Common myeloid progenitor, CD34-positive (primary cell): ENCODE measurements at regions not wholly inside any gene's neighbourhood (a gene's known extent, or its start where the extent isn't known, plus 50 kb on each side); places are given as distances from the start of the nearest gene placed in this dataset.
A peak's percentile ranks its signal among the peaks of the same experiment; 100 is the strongest.
"Not testable (repeated sequence)": the region's sequence is repeated elsewhere in the genome, so short reads cannot be mapped to it uniquely, and the experiment has no call there.

ENCODE experiments used
- CTCF ChIA-PET: fragments of 350-600 bp; sonication (Branson Sonifier 250); formaldehyde crosslinking; loops from one replicate; lab custom pipeline; 2021; ENCODE audit warnings: antibody characterized with exemption; lab: Charles Lee
- POLR2A ChIA-PET: fragments of 350-600 bp; sonication (Branson Sonifier 250); formaldehyde crosslinking; loops from one replicate; lab custom pipeline; 2021; ENCODE audit warnings: antibody characterized with exemption; lab: Charles Lee
- DNase-seq, 3 donors: peaks; one replicate each; pipeline versions ENCODE4 v3.0.0 to v3.0.0-alpha.2; 2013
- H3K27ac ChIP-seq, 2 experiments: 1 replicate in 1 of 2; 2 replicates in 1 of 2; pipeline ENCODE4 v1.7.0; 2013; ENCODE audit warnings: inconsistent platforms in 2 of 2, low read length in 2 of 2, mild to moderate bottlenecking in 2 of 2, low read depth in 1 of 2, moderate library complexity in 1 of 2; ENCODE audit not compliant: severe bottlenecking in 2 of 2, insufficient read depth in 1 of 2, poor library complexity in 1 of 2
- H3K27me3 ChIP-seq, 5 experiments: replicated peaks in 2 of 5; 1 replicate in 3 of 5; 2 replicates in 2 of 5; pipeline versions ENCODE4 v1.6.1 to v1.7.0; 2013; ENCODE audit warnings: low read length in 4 of 5, mild to moderate bottlenecking in 2 of 5, moderate library complexity in 2 of 5, inconsistent platforms in 1 of 5; ENCODE audit not compliant: insufficient read depth in 5 of 5, control insufficient read depth in 4 of 5
- H3K36me3 ChIP-seq, 4 experiments: 1 replicate in 2 of 4; 2 replicates in 2 of 4; pipeline versions ENCODE4 v1.6.1 to v1.7.0; 2013; ENCODE audit warnings: low read length in 3 of 4, control low read depth in 1 of 4, mild to moderate bottlenecking in 1 of 4; ENCODE audit not compliant: control insufficient read depth in 4 of 4, insufficient read depth in 4 of 4
- H3K4me1 ChIP-seq, 4 experiments: 1 replicate in 3 of 4; 2 replicates in 1 of 4; pipeline versions ENCODE4 v1.6.1 to v1.7.1; 2013; ENCODE audit warnings: low read length in 3 of 4, mild to moderate bottlenecking in 3 of 4, control low read depth in 1 of 4, inconsistent platforms in 1 of 4, moderate library complexity in 1 of 4; ENCODE audit not compliant: control insufficient read depth in 4 of 4, insufficient read depth in 4 of 4; ENCODE audit errors: control extremely low read depth in 1 of 4
- H3K4me3 ChIP-seq, 7 experiments: 1 replicate in 4 of 7; 2 replicates in 3 of 7; pipeline versions ENCODE4 v1.5.1 to v1.7.0; 2013; ENCODE audit warnings: mild to moderate bottlenecking in 7 of 7, low read length in 6 of 7, moderate library complexity in 6 of 7, inconsistent platforms in 2 of 7, low read depth in 2 of 7, control low read depth in 1 of 7; ENCODE audit not compliant: insufficient read depth in 4 of 7, control insufficient read depth in 1 of 7; ENCODE audit errors: extremely low read depth in 1 of 7
- H3K9me3 ChIP-seq, 5 experiments: 1 replicate in 4 of 5; 2 replicates in 1 of 5; pipeline versions ENCODE4 v1.6.1 to v1.7.1; 2013; ENCODE audit warnings: low read length in 4 of 5, mild to moderate bottlenecking in 2 of 5, inconsistent platforms in 1 of 5, low read depth in 1 of 5, moderate library complexity in 1 of 5; ENCODE audit not compliant: control insufficient read depth in 4 of 5, insufficient read depth in 2 of 5; ENCODE audit errors: control extremely low read depth in 1 of 5
- WGBS: methylation state at CpG from one replicate; pipeline ENCODE4 v1.1.5; 2013; ENCODE audit not compliant: insufficient coverage; 5-methylcytosine and 5-hydroxymethylcytosine counted together

DNA sequence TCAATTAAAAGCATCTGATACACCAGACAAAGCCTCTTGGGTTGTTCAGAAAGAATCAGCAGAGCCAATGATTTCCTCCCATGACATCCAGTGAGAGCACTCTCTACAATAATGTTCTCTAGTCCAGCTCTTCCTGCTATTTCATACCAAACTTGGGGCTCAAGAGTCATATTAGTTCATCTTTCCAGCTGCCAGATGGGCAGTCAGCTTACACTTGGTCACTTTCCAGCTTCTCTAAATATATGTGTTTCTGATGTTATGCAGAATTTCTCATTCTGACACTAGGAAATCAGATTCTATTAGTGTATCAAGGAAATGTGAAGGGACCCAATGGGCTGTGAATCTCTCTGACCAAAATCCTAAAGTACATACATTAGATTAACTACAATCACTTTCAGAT, 148.9 kb downstream of the ENC1 start:
- CTCF ChIA-PET: interaction anchor here (1.3 kb wide), 1 partner anchor 19 kb away, joined by 3 read pairs; no protein-coding TSS in a partner anchor
- H3K36me3 ChIP-seq: no peaks in the 10 kb centered on the region
- H3K4me1 ChIP-seq: no peaks in the 10 kb centered on the region
- no peak overlapping the region for H3K4me3 ChIP-seq
- POLR2A ChIA-PET: no interaction called here
- no peak overlapping the region for H3K27ac ChIP-seq
- H3K9me3 ChIP-seq: no peaks in the 10 kb centered on the region
- no peaks in the 10 kb centered on the region for H3K27me3 ChIP-seq
- no peak for DNase-seq

DNA sequence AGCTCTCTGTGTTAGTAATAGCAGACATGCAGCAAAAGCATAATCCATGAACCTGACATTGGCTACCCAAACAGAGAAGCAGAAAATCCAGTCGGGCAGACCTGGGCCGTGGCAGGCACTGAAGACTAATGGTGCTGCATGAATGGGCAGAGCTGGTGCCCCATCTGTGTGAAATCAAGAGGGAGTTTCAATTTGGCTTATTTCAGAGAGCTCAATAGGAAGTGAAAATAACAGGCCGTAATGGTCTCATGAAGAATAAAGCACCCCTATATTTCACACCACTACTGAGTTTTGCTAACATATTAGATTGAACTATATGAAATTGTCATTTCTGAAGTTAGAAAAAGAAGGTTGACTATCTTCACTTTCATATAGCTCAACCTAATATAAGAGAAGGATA, 149.7 kb downstream of the ENC1 start:
- no peaks in the 10 kb centered on the region for H3K4me1 ChIP-seq
- H3K36me3 ChIP-seq: no peaks in the 10 kb centered on the region
- H3K27me3 ChIP-seq: no peaks in the 10 kb centered on the region
- CTCF ChIA-PET: interaction anchor here (1.3 kb wide), 1 partner anchor 18 kb away, joined by 3 read pairs; no protein-coding TSS in a partner anchor
- H3K4me3 ChIP-seq: no peak overlapping the region
- no peak for DNase-seq
- POLR2A ChIA-PET: no interaction called here
- no peak overlapping the region for H3K27ac ChIP-seq
- no peaks in the 10 kb centered on the region for H3K9me3 ChIP-seq
- 100% methylated on average over 2 of the region's 3 CpGs for WGBS

DNA sequence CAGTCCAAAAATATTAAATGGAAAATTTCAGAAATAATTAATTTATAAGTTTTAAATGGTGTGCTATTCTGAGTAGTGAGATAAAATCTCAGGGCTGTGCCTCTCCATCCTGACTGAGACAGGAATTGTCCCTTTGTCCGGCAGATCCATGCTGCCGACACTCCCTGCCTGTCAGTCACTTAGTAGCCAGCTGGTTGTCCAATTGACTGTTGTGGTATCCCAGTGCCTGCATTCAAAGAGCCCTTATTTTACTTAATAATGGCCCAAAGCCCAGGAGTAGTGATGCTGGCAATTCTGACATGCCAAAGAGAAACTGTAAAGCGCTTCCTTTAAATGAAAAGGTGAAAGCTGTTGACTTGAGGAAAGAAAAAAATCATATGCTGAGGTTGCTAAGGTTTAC, 157.5 kb downstream of the ENC1 start:
- ChIA-PET CTCF (interaction anchor here (1.0 to 1.5 kb wide), 2 partner anchors 10 to 23 kb away, joined by 3 to 5 read pairs; no protein-coding TSS in a partner anchor), POLR2A (no interaction called here)
- no peaks in the 10 kb centered on the region for H3K4me1 ChIP-seq
- 100% methylated on average over 2 of the region's 3 CpGs for WGBS
- H3K4me3 ChIP-seq: no peak overlapping the region
- H3K27ac ChIP-seq: no peak overlapping the region
- H3K36me3 ChIP-seq: no peaks in the 10 kb centered on the region
- no peaks in the 10 kb centered on the region for H3K9me3 ChIP-seq
- H3K27me3 ChIP-seq: no peaks in the 10 kb centered on the region
- DNase-seq: no peak

DNA sequence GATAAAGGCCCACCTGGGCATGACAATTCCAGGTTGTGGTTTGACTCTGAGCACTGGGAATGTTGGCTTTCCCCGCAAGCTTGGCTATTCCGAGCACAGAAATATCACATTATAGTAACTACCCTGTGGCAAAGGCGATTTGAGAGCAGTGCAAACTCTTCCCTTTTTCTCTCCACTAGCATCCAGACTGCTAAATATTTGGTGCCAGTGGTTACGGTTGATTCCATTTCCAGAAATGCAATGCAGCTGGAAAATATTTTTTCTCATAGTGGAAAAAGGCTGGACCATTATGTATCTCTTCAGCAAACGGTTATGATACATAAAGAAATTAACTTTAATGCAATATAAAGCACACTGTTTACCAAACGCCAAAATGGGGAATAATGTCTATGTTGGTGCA, 158.0 kb downstream of the ENC1 start:
- POLR2A ChIA-PET: no interaction called here
- H3K27me3 ChIP-seq: no peaks in the 10 kb centered on the region
- 96% methylated on average over 3 of the region's 6 CpGs for WGBS
- no peaks in the 10 kb centered on the region for H3K36me3 ChIP-seq
- no peak overlapping the region for H3K4me3 ChIP-seq
- no peaks in the 10 kb centered on the region for H3K4me1 ChIP-seq
- CTCF ChIA-PET: interaction anchor here (1.0 to 1.5 kb wide), 2 partner anchors 9 to 22 kb away, joined by 3 to 5 read pairs; no protein-coding TSS in a partner anchor
- no peak for DNase-seq
- no peaks in the 10 kb centered on the region for H3K9me3 ChIP-seq
- no peak overlapping the region for H3K27ac ChIP-seq

DNA sequence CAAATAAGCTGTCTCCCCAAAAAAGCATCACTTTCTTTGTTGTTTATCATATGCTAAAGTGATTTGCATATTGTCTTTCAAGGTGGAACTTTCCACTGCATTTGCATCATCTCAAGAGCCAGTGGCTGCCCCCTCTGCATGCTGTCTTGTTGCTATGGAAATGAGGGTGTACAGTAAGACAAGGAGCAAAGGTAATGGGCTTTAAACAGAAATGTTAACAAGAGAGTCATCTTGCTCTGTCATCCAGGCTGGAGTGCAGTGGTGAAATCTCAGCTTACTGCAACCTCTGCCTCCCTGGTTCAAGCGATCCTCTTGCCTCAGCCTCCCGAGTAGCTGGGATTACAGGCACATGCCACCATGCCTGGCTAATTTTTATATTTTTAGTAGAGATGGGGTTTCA, 159.2 kb downstream of the ENC1 start:
- H3K4me3 ChIP-seq, H3K36me3 ChIP-seq, CTCF ChIA-PET, H3K9me3 ChIP-seq, H3K27me3 ChIP-seq, H3K4me1 ChIP-seq, H3K27ac ChIP-seq: not testable (repeated sequence)
- POLR2A ChIA-PET: interaction anchor here (0.6 kb wide), 1 partner anchor 137 kb away, joined by 3 read pairs; no protein-coding TSS in a partner anchor
- WGBS: no CpG with 5 or more reads among the region's 2 CpGs
- peak in 1 of 3 donors; percentile 6 for DNase-seq

DNA sequence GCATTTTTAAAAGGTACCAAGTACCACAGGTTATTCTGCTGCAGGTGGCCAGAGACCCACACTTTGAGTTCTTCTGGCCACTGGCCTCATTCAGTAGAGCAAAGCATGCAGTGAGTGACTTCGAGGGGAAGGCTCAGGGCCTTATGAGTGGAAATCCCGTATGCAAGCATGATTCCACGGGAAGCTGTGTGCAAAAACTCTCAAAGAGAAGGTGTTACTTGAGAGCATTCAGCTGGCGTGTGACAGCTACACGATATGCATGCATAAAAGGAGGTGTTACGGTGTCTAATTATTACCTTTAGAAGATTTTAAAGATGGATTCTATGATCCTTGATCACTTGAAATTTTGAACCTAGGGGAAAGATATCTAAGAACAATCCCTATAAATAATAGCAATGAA, 160.3 kb downstream of the ENC1 start:
- ChIA-PET CTCF (no interaction called here), POLR2A (no interaction called here)
- no peaks in the 10 kb centered on the region for H3K4me1 ChIP-seq
- H3K9me3 ChIP-seq: no peaks in the 10 kb centered on the region
- no peaks in the 10 kb centered on the region for H3K36me3 ChIP-seq
- H3K27ac ChIP-seq: no peak overlapping the region
- H3K4me3 ChIP-seq: no peak overlapping the region
- no peak for DNase-seq
- no peaks in the 10 kb centered on the region for H3K27me3 ChIP-seq
- WGBS: 94% methylated on average over 5 of the region's 6 CpGs

DNA sequence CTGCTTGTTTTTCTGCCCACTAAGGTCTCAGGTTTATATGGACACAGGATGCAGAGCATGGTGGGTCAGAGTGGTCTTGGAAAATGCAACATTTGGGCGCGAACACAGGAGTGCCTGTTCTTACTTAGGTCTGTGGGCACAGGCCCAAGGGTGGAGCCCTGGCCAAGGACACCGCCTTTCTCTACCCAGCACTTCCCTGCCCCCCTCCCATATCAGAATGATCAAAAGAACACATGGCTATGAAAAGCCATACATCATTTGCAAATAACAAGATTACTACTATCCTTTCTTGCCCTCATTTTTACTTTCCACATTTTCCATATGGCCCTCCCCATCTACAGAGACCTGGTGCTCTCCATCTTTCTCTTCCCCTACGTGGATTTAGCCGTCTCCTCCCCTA, 162.2 kb downstream of the ENC1 start:
- no peaks in the 10 kb centered on the region for H3K4me1 ChIP-seq
- no peaks in the 10 kb centered on the region for H3K9me3 ChIP-seq
- no peak for DNase-seq
- no peak overlapping the region for H3K27ac ChIP-seq
- no peak overlapping the region for H3K4me3 ChIP-seq
- 75% methylated on average over 5 of the region's 5 CpGs for WGBS
- ChIA-PET POLR2A (no interaction called here), CTCF (no interaction called here)
- H3K27me3 ChIP-seq: no peaks in the 10 kb centered on the region
- no peaks in the 10 kb centered on the region for H3K36me3 ChIP-seq
